ENCODE measurements at regions not wholly inside any gene's neighbourhood (a gene's known extent, or its start where the extent isn't known, plus 50 kb on each side); places are given as distances from the start of the nearest gene placed in this dataset.

- Histone ChIP-seq H3K23me2 (ENCODE audit: low read depth, low read length) (no peaks in the 10 kb centered on the region), H3K79me2 (ENCODE audit: control insufficient read depth in 1 of 2, insufficient read depth in 2 of 2, low read length in 2 of 2) (no peaks in the 10 kb centered on the region), H2AFZ (ENCODE audit: low read length) (no peak overlapping the region), H4K20me1 (replicated peaks in 1 of 2; ENCODE audit: control insufficient read depth in 1 of 2, insufficient read depth in 2 of 2, low read length in 2 of 2) (no peaks in the 10 kb centered on the region), H2BK20ac (ENCODE audit: low read length) (no peak overlapping the region), H3K4ac (replicated peaks; ENCODE audit: insufficient read length, low read depth, low read length) (no peak overlapping the region), H2AK5ac (ENCODE audit: low read depth, low read length) (no peak overlapping the region), H2BK120ac (replicated peaks; ENCODE audit: low read depth, low read length) (no peak overlapping the region), H4K5ac (ENCODE audit: insufficient read length, low read depth, low read length) (no peak overlapping the region), H3K79me1 (ENCODE audit: low read depth, low read length) (no peaks in the 10 kb centered on the region), H3K9me3 (ENCODE audit: insufficient read depth in 2 of 2, low read depth in 1 of 2, low read length in 1 of 2) (no peaks in the 10 kb centered on the region), H4K8ac (ENCODE audit: extremely low read depth, insufficient read depth, low read length) (no peak overlapping the region), H3K4me1 (replicated peaks in 1 of 4; ENCODE audit: control insufficient read depth in 3 of 4, insufficient read depth in 4 of 4, low read length in 3 of 4) (peaks cover 0 to 2% (median 0%) of the 10 kb centered on the region in 4 experiments; a peak in 1 of 7 replicates), H3K56ac (replicated peaks; ENCODE audit: insufficient read length, low read depth, low read length) (no peak overlapping the region), H4K91ac (replicated peaks; ENCODE audit: insufficient read length, low read length) (no peak overlapping the region), H3K4me2 (ENCODE audit: insufficient read depth in 1 of 2, low read depth in 2 of 2, low read length in 2 of 2) (no peak overlapping the region), H3K27ac (ENCODE audit: low read depth, low read length) (no peak overlapping the region), H3K23ac (ENCODE audit: insufficient read length) (no peak overlapping the region), H2BK5ac (ENCODE audit: low read depth, low read length) (no peak overlapping the region), H3K14ac (ENCODE audit: insufficient read length) (no peak overlapping the region), H3K4me3 (ENCODE audit: extremely low read depth in 1 of 4, insufficient read depth in 2 of 4, low read depth in 3 of 4, low read length in 4 of 4) (no peak overlapping the region), H3K9ac (replicated peaks in 1 of 4; ENCODE audit: extremely low read depth in 1 of 4, low read depth in 3 of 4, low read length in 3 of 4) (no peak overlapping the region), H3K27me3 (replicated peaks in 1 of 4; ENCODE audit: control insufficient read depth in 3 of 4, extremely low read depth in 1 of 4, insufficient read depth in 3 of 4, low read length in 3 of 4) (no peaks in the 10 kb centered on the region), H3K36me3 (ENCODE audit: control insufficient read depth in 2 of 4, insufficient read depth in 4 of 4, low read length in 3 of 4) (no peaks in the 10 kb centered on the region), H2BK15ac (ENCODE audit: low read length) (no peak overlapping the region), H2BK12ac (ENCODE audit: low read depth, low read length) (no peak overlapping the region), H3K18ac (ENCODE audit: extremely low read depth, low read length) (no peak overlapping the region)
- no peak for DNase-seq (ENCODE audit: low read depth in 1 of 2, low spot score in 2 of 2)
- CTCF ChIA-PET (ENCODE audit: partially characterized antibody) = interaction anchor here (1.1 to 1.2 kb wide), 2 partner anchors 46 to 60 kb away, joined by 3 to 4 read pairs; no protein-coding TSS in a partner anchor
- WGBS, 2 experiments (ENCODE audit: extremely low coverage in 1 of 2, insufficient coverage in 1 of 2, insufficient read length in 1 of 2, insufficient replicate concordance in 2 of 2, low coverage in 1 of 2, low lambda C conversion rate in 2 of 2, missing lambda C conversion rate in 1 of 2) = 64% methylated on average over 4 of the region's 4 CpGs; no CpG with 5 or more reads in 1 of the 2 experiments
- peak; percentile 36 for FAIRE-seq
- POLR2A ChIA-PET (ENCODE audit: partially characterized antibody) = no interaction called here
- TF ChIP-seq ATF3 (IDR thresholded peaks at IDR 0.05; ENCODE audit: insufficient read depth, low read depth, low read length) (no peak), JUND (IDR thresholded peaks at IDR 0.05; ENCODE audit: low read length) (no peak), RAD21 (IDR thresholded peaks at IDR 0.05 in 1 of 2, conservative IDR thresholded peaks at IDR 0.05 in 1 of 2; ENCODE audit: low read depth in 2 of 2, low read length in 2 of 2) (peak; percentile 81 to 86), CTCF (IDR thresholded peaks at IDR 0.05; ENCODE audit: control extremely low read depth in 1 of 3, insufficient read depth in 1 of 3, low read depth in 1 of 3, low read length in 3 of 3) (peak in 2 of 3 experiments; percentile 44 to 62; a peak in 3 of 4 replicates), CHD2 (IDR thresholded peaks at IDR 0.05; ENCODE audit: low read length) (no peak)
Observed at GRCh38 chr4:60865273-60865672, 334.9 kb upstream of the ADGRL3 start.
